HuH-7.5 (cell line): ENCODE measurements at regions not wholly inside any gene's neighbourhood (a gene's known extent, or its start where the extent isn't known, plus 50 kb on each side); places are given as distances from the start of the nearest gene placed in this dataset.
A peak's percentile ranks its signal among the peaks of the same experiment; 100 is the strongest.

Experiments
- DNase-seq: peaks from one replicate; pipeline ENCODE4 v3.0.0; 2011; ENCODE audit warnings: low spot score

GRCh38 chr2:71812736-71813135, 334.9 kb downstream of the CYP26B1 start:
- DNase-seq, result no peak

GRCh38 chr2:71811726-71812125, 335.9 kb downstream of the CYP26B1 start:
- DNase-seq, result no peak

- DNase-seq, result no peak
These were observed 336.5 kb downstream of the CYP26B1 start for GRCh38 chr2:71811157-71811556.

- no peak for DNase-seq
These were observed 339.8 kb downstream of the CYP26B1 start for GRCh38 chr2:71807581-71808451.

GRCh38 chr2:71806432-71806831, 341.2 kb downstream of the CYP26B1 start:
- DNase-seq, result no peak

GRCh38 chr2:71804281-71804751, 343.3 kb downstream of the CYP26B1 start:
- DNase-seq, result no peak

- DNase-seq, result no peak
These were observed 344.3 kb downstream of the CYP26B1 start for GRCh38 chr2:71803398-71803797.

- no peak for DNase-seq
These were observed 345.1 kb downstream of the CYP26B1 start for GRCh38 chr2:71802556-71802955.

- DNase-seq, result no peak
These were observed 345.7 kb downstream of the CYP26B1 start for GRCh38 chr2:71801969-71802368.

GRCh38 chr2:71801556-71801955, 346.1 kb downstream of the CYP26B1 start:
- DNase-seq, result no peak

- DNase-seq, result no peak
These were observed 346.8 kb downstream of the CYP26B1 start for GRCh38 chr2:71800851-71801250.

GRCh38 chr2:71800106-71800809, 346.9 kb downstream of the DYSF start:
- DNase-seq, result no peak

GRCh38 chr2:71799013-71799575, 345.7 kb downstream of the DYSF start:
- no peak for DNase-seq

- DNase-seq, result peak; percentile 79
These were observed 345.1 kb downstream of the DYSF start for GRCh38 chr2:71798266-71799012.

- DNase-seq, result no peak
These were observed 343.9 kb downstream of the DYSF start for GRCh38 chr2:71797035-71797810.

GRCh38 chr2:71796174-71796593, 342.8 kb downstream of the DYSF start:
- DNase-seq, result no peak

- no peak for DNase-seq
These were observed 342.1 kb downstream of the DYSF start for GRCh38 chr2:71795486-71795885.

- DNase-seq, result no peak
These were observed 341.2 kb downstream of the DYSF start for GRCh38 chr2:71794611-71795010.

GRCh38 chr2:71793926-71794325, 340.6 kb downstream of the DYSF start:
- DNase-seq, result no peak

GRCh38 chr2:71792926-71793761, 339.8 kb downstream of the DYSF start:
- no peak for DNase-seq
